HG02763 (cell line): ENCODE measurements at regions not wholly inside any gene's neighbourhood (a gene's known extent, or its start where the extent isn't known, plus 50 kb on each side); places are given as distances from the start of the nearest gene placed in this dataset.

Experiments used
- ATAC-seq: cut with Tn5 transposase; IDR thresholded peaks from one replicate; pipeline ENCODE4 v1.9.1; 2021; ENCODE audit warnings: mild to moderate bottlenecking, moderate library complexity; ENCODE audit not compliant: unreplicated experiment

DNA sequence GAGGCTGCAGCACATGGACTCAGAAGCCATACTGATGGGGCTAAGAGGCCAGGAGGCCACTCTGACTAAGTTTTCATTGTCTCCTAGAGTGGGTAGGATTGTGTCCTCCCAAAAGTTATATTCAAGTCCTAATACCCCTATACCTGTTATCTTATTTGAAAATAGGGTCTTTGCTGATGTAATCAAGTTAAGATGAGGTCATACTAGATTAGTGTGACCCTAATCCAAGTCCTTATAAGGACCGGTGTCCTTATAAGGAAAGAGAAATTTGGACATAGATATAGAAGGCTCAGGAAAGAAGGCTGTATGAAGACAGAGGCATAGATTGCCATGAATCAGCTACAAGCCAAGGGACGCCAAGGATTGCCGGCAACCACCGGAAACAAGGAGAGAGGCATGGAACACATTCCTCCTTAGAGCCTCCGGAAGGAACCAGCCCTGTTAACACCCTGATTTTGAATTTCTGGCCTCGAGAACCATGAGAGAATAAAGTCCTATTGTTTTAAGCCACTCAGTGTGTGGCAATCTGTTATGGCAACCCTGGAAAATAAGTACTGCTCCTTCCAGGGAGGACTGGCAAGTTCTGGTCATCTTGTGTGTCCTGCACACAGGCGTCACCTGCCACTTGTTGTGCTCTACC is 157.0 kb downstream of the EMX2 start:
- no peak for ATAC-seq

DNA sequence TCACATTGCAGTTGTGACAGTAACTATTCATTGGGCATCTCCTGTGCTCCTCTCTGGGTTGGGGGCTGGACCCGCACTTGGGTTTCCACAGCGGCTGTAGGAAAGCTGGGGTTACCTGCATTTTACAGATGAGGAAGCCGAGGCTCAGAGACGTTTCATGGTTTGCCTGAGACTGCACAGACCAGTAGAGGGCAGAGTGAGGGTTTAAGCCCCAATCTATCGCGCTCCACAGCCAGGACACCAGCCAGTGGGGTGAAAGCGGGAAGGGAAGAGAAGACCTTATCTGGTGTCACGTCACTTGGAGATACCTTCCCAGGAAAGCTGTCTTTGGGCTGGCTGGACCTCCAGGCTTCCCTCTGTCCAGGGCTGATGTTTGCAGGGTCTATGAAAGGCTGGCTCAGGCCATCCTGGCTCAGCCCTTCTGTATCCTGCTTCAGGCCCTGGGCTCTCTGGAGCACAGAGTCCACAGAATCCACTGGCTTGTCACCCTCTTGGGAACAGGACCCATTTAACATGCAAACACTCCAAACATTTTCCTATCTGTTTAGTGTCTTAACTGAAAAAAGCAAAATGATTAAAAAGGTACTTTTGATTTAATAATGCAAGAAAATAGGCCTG is 167.7 kb downstream of the EMX2 start:
- ATAC-seq: no peak

DNA sequence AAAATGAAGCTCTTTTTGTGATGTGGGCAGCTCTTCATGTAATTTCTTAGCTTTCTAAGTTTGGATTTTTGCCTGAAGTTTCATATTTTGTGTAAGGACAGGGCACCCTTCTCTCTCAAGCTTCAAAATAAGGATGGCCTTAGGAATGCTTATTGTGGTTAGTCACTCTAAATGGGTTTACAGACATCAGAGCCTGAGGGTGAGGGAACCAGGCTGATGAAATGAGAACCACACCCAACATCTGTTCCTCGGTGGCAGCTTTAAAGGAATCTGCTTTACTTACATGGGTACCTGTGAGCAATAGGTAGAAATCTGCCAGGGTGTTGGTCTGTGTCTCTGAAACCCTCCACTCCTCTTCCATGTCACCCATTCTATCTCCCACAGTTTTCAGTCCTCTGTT is 174.3 kb downstream of the EMX2 start:
- ATAC-seq: no peak

DNA sequence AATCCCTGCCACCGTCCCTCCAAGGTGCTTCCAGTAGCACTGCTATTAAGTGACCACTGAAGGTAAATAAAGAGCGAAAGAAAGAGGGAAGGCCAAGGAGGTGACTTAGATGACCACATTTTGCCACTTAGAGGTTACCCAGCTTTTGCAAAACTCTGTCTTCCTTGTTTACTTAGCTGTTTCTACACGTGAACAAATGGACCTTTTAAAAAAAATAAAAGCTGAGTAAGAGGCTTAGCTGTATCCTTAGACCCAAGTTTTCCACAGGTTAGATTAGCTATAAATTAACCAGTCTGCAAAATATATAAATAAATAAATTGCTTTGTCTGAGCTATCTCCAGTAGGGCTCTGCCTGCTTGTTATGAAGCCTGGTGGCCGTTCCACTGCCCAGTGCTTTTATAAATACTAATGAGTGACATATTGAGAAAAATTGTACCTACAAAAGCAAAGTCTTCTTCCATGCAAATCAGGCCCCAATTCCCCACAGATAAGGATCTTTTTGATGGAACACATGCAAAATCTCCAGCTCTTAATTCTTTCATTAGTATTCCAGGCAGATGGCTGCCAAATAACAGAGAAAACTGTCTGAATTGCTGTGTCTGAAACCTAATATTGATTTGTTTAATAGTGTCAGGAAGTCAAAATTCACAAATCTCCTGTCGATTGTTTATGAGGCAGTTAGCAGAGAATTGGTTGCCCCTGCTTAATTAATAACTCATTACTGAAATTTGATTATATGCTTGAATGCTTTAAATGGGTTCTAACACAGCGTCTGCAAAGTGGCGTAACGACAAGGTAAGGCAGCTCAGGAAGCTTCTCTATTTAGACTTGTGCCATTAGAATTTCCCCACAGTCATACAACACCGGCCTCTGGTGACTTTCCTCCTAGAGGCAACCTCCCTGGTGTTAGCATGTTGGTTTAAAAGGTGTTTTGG is 176.7 kb downstream of the EMX2 start:
- ATAC-seq: no peak

DNA sequence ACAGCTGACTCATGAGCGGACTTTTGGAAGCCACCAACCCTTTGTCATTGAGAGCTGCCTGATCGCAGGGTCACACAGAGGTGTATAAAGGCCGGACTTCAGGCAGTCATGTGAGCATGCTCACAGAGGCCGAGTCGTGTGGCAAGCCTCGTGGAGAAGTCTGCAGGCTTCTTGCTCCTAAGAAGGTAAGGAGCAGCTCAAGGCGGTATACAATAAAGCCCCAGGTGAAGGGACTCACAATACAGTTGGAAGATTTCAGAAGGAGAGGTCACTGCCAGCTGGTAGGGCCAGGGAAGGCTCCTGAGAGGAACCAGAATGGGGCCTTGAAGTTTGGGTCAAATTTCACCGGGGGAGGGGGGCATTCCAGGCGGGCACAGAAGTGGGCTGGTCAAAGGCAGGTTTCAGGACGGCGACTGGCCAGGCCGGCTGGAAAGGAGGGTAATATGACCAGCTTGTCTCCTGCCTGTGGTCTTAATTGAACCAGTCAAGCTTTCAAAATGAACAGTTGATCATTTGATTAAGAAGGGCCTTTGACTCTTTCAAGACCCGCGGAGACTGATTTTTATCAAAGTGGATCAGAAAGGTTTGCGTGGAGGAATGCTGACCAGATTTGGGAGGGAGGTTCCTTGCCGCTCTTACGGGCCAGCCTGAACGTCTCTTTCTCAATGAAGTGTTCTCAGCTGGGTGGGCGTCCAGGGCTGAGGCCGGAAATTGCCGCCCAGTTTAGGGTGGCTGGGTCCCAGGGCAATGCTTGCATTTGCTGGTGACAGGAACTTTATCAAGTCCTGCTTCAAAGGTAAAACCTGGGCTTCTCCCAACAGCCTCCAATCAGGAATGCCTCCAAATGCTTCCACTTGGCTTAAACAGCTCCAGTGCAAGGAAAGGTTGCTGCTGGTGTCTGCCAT is 178.6 kb downstream of the EMX2 start:
- no peak for ATAC-seq

DNA sequence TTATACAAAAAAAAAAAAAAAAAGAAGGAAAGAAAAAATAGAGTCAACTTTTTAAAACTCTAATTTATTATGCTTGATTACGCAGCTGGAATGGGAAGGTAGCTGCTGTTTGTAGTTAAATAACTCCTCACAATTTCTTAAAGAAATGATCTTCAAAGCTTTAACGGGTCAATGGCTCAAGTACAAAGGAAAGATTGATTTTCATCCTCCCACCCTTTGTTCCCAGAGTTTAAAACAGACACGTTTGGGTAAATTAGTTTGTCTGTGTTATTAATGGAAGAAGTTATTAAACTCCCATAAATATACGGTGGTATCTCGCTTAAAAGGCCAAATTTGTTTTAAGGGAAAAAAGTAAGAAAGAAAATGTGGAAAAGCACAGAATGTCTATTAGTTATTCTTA is 179.3 kb downstream of the EMX2 start:
- ATAC-seq: no peak

DNA sequence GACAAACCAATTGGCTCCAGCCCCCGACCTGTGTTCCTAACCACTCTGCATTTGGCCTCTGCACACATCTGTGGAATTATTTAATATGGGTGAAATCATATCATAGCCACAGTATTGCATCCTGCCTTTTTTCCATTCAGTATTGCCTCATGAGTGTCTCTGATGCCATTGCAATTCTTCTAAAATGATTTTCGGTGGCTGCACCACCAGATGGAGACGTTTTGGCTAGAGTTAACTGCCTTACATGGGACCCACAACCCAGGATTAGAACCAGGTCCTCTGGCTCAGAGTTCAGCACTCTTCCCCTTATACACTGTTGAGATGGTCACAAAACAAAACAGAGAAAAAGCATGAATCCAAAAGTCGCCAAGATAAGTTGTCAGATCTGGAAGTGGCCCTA is 180.8 kb downstream of the EMX2 start:
- no peak for ATAC-seq

DNA sequence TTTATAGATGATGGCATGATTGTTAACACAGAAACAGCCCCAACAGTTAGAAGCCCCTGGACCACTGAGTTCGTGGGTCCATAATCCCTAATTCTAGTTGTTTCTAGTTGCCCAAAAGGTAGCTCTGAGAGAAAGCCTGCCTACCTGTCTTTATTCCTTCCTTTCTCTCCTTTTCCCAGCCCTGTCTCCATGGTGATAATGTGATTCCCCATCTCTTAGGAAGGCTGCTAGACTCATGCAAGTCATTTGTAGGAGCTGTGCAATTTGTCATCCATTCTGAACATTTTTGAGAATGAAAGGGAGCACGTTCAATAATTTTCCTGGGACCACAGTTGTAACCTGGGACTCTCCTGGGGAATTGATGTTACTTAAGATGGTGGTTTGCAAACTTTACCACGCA is 183.4 kb downstream of the EMX2 start:
- ATAC-seq: no peak

DNA sequence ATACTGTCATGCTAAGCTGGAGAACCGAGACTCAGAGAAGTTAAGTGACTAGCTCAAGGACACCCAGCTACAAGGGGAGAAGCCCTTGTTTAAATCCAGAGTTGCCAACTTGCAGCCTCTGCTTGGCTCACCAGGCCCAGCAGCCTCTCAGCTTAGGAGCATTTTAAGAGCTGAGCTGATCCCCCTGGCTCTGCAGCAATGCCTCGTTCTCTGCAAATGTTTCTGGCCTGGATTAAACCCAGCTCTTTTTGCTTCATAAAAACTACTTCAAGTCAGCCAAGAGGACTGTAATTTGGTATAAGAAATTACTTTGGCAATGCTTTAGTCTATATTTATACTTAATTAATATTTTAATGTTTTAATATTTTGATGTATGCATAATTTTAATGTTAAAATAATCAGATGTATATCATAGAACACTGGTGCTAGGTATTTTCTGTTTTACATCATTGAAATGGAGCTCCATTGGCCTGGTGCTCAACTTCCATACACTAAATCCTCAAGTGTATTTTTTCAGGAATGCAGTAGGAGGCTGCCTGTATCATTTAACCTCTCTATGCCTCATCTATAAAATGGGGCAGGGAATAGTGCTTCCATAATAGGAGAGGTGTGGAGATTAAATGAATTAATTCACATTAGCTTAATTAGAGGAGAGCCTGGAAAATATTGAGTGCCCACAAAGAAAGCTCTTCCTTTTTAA is 184.2 kb downstream of the EMX2 start:
- no peak for ATAC-seq

DNA sequence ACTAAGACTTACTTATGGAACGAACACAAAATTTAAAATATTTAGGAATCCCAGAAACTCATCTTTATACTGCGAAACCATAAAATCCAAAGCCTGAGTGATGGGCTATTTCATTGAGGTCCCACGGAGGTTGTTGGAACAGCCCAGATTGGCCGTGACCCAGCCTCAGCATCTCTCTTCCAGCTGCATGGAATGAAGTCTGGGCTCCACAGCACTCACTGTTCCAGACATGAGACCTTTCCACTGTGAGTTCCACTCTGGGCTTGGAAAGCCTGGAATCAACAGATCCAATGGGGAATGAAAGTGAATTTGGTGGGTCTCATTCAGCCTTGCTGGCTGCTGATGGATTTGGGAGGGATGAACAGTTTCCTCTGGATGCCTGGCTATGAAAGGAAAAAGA is 184.9 kb downstream of the EMX2 start:
- ATAC-seq: no peak

DNA sequence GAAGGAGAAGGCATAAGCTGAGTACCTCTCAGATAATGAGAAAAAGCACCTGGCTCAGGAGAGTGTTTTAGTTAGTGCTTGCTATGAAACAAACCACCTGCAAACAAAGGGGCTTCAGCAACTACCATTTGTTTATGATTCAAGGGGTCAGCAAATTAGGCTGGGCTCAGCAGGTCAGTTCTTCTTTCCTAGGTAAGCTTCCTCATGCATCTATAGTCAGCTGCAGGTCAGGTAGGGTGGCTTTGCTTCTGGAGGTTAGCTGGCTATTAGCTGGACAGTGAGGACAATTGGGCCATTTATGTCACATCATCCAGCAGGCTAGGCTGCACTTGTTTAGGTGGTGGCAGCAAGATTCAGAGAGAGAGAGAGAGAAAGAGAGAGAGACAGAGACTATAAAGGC is 185.5 kb downstream of the EMX2 start:
- ATAC-seq: no peak

DNA sequence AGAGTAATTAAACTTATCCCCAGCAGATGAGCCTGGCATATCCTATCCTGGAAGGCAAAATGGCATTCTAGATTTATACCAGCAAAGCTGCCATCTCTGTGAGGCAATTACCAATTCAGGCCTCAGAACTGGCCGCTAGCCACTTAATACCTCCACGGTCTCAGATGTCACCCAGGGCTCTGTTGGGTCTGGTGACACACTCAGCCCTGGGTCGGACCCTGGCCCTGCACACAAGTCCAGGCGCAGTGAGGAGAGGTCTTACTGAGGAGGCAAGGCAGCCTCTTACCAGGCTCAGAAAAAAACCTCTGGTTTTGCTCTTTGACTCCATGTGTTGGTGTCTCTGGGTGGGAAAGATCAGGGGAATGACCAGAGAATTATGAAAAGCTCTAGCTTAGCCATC is 186.6 kb downstream of the EMX2 start:
- no peak for ATAC-seq

DNA sequence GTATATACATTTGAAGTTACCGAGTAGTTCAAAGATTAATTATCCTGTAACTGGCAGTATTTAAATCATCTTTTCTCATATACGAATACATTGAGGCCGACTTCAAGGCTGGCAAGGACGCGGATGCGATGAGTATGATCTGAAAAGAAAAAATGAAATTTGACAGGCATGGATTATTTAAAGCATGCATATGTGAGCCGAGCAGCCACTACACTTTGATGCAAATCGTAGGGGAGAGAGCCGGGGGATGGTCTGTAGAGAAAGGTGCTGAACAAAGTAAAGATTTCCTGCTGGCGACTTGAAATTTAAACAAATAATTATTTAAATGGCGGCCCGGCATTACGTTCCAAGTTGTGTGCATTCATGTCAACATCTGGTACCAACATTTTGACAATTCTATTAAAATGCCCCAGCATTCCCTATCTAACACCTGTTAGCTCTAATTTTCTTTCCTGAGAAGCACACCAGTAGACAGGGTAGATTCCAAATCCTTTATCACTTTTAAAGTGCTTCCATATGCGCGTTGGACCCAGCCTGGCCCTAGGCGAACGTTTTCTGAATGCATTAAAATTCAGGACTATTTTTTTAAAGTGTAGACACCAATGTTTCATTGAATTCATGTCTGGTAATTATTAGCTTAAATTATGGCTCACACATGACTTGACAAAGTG is 188.7 kb downstream of the EMX2 start:
- ATAC-seq: no peak

DNA sequence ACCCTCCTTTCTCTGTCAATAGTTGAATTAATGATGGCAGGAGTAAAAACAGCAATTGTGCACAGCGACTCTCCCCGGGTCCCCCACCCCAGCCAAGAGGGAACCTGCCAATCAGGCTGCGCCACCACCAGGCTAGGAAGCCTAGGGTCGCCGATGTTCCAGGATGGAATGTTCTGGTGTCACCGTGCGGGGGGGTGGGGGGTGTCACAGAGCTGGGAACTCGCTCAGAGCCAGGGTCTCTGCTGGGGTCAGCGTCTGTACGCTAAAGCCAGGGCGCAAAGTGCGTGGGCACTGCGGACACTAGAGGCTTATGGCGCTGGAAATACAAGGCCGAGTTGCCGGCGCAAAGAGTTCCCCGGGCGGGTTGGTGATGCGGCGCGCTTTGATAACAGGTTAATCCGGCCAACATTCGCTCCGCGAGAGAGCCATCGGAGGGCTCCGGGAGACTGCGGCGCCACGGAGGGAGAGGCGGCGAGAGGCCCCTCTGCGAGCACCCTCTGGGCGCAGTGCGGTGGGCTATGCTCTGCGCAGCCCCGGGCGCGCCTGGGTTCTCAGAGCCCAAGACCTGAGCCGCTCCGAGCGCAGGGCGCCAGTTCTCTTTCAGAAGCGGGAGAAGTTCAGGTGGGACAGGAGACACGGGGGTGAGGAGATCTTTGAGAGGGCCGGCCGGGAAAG is 192.3 kb downstream of the EMX2 start:
- no peak for ATAC-seq

DNA sequence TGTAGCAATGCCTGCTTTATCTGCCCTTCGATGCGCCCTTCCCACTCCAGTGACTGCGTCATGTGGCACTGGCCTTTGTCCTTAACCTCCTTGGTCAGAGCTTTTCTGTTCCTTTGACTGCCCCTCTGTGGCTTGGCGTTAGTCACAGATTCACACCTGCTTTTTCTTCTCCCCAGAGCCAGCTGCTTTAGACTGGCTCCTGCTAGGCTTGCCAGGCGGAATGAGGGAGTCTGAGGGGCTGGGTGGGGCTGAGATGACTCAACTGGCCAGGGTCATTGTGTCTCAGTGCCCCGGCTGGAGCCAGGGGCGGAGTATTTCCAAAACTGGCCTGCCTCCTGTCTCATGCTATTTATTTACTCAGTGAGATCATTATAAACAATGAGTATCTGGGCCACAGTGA is 194.1 kb downstream of the EMX2 start:
- ATAC-seq: no peak

DNA sequence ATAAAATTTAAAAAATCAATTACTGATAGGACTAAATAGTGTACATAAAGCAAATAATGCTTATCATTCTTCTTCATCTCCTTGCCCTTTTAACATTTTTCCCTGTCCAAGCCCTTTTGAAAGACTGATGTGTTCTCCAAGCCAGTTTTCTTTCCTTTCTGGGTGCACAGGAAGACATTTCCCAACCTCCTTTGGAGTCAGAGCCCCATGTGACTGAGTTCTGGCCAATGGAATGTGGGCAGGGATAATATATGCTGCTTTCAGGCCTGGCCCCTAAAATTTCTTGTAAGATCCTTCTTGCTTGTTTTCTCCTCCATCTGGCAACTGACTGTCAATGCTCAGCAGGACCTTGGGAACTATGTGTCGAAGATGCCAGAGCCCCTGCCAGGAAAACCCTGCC is 197.5 kb downstream of the EMX2 start:
- no peak for ATAC-seq

DNA sequence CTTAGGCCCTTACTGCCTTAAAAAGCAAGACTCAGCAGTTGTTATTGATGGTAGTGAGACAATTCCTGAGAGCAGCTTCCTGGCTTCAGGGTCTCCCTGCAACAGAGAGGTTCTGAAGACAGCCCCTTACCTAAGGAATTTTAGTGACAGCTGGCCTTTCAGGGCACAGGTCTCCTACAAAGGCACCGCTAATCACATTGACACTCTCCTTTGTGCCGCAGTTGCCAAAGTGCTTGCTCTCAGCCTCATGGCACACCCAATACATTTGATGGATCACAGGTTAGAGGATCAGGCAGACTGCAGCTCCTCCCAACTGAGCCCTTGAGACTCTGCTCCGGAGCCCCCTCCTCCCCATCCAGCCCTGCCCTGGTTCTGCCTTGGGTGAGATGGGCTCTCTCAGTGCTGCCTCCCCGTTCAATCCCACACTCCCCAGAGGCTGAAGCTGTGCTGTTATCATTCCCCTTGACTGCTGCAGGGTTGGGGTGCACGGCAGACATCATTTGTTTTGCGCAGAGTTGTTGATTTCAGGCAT is 198.2 kb downstream of the EMX2 start:
- no peak for ATAC-seq

DNA sequence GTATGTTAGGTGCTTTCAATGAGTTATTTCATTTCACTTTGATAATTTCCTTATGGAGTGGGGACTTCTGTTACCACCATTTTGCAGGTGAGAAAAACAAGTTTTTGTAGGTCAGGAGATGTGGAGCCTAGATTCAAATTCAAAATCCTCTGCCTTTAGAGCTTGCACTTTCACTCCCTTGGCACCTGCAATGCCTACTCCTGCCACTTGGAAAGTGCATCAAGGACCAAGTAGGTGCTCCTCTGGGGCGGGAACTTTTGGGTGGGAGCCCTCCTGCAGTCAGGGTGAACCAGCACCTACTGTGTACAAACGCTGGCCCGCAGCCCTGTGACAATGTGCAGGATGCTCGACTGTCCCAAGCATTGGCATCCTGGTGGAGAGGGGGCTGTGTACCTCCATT is 199.0 kb downstream of the EMX2 start:
- no peak for ATAC-seq

DNA sequence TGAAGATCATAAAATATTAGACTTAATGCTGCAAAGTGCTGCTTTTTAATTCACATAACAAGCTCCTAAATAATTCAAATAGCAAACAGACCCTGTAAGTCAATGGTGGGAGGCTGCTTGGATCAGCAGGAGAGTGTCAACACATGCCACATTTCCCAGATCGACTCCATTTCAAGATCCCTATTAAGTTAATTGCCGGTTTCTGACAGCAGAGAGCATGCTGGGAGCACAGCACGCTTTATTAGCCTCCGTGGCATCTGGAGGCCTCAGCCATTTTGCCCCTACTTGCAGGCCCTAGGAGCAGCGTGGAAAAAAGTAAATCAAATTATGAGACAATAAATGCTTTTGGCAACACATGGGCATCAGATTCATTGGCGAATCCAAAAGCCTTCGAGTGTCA is 201.0 kb downstream of the EMX2 start:
- no peak for ATAC-seq
